ENCODE measurements at regions not wholly inside any gene's neighbourhood (a gene's known extent, or its start where the extent isn't known, plus 50 kb on each side); places are given as distances from the start of the nearest gene placed in this dataset.

- Histone ChIP-seq H3K36me3 (ENCODE audit: control insufficient read depth, insufficient read depth, low read length) (no peaks in the 10 kb centered on the region), H3K27ac (ENCODE audit: low read depth, low read length) (no peak overlapping the region), H3K9ac (ENCODE audit: low read length) (no peak overlapping the region), H3K4me1 (ENCODE audit: control insufficient read depth, insufficient read depth, low read length) (no peaks in the 10 kb centered on the region), H3K4me3 (ENCODE audit: low read length) (no peak overlapping the region), H3K27me3 (ENCODE audit: control insufficient read depth, insufficient read depth, low read length) (no peaks in the 10 kb centered on the region)
Observed at GRCh38 chr11:69880041-69880825, 61.0 kb upstream of the FGF3 start.

DNA sequence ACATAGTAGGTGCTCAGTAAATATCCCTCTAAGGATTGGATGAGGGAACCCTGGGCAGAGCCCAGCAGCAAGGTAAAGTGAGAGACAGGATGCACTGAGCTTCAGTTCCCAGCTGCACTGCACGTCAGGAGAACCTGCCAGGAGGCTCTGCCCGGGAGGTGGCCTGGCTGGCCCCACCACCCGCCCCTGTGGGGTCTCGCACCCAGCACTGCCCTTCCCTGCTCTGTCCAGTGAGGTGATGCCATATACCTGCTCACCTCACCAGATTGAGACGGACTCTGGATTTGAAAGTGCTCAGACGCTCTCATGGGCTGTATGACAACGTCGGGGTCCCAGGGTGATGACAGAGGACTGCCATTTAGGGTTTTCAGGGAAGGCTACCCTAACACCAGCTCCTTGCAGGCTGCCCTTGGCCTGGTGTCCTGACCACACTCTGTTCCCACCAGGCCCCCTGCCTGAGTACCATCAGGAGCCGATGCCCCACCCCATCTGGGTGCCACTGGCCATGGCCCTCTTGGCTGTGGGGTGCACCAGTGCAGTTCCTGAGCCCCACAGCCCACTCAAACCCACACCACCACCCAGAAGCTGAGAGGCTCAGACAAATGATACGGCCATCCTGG is 61.7 kb upstream of the FGF3 start:
- Histone ChIP-seq H3K4me3 (ENCODE audit: low read length) (no peak overlapping the region), H3K4me1 (ENCODE audit: control insufficient read depth, insufficient read depth, low read length) (no peaks in the 10 kb centered on the region), H3K9ac (ENCODE audit: low read length) (no peak overlapping the region), H3K36me3 (ENCODE audit: control insufficient read depth, insufficient read depth, low read length) (no peaks in the 10 kb centered on the region), H3K27me3 (ENCODE audit: control insufficient read depth, insufficient read depth, low read length) (no peaks in the 10 kb centered on the region), H3K27ac (ENCODE audit: low read depth, low read length) (no peak overlapping the region)

GRCh38 chr11:69881467-69882269 is 62.5 kb upstream of the FGF3 start:
- Histone ChIP-seq H3K9ac (ENCODE audit: low read length) (no peak overlapping the region), H3K27me3 (ENCODE audit: control insufficient read depth, insufficient read depth, low read length) (no peaks in the 10 kb centered on the region), H3K36me3 (ENCODE audit: control insufficient read depth, insufficient read depth, low read length) (no peaks in the 10 kb centered on the region), H3K4me3 (ENCODE audit: low read length) (no peak overlapping the region), H3K27ac (ENCODE audit: low read depth, low read length) (no peak overlapping the region), H3K4me1 (ENCODE audit: control insufficient read depth, insufficient read depth, low read length) (no peaks in the 10 kb centered on the region)

GRCh38 chr11:69882270-69882608 is 63.0 kb upstream of the FGF3 start:
- Histone ChIP-seq H3K9ac (ENCODE audit: low read length) (no peak overlapping the region), H3K36me3 (ENCODE audit: control insufficient read depth, insufficient read depth, low read length) (no peaks in the 10 kb centered on the region), H3K4me3 (ENCODE audit: low read length) (no peak overlapping the region), H3K27me3 (ENCODE audit: control insufficient read depth, insufficient read depth, low read length) (no peaks in the 10 kb centered on the region), H3K27ac (ENCODE audit: low read depth, low read length) (no peak overlapping the region), H3K4me1 (ENCODE audit: control insufficient read depth, insufficient read depth, low read length) (no peaks in the 10 kb centered on the region)

DNA sequence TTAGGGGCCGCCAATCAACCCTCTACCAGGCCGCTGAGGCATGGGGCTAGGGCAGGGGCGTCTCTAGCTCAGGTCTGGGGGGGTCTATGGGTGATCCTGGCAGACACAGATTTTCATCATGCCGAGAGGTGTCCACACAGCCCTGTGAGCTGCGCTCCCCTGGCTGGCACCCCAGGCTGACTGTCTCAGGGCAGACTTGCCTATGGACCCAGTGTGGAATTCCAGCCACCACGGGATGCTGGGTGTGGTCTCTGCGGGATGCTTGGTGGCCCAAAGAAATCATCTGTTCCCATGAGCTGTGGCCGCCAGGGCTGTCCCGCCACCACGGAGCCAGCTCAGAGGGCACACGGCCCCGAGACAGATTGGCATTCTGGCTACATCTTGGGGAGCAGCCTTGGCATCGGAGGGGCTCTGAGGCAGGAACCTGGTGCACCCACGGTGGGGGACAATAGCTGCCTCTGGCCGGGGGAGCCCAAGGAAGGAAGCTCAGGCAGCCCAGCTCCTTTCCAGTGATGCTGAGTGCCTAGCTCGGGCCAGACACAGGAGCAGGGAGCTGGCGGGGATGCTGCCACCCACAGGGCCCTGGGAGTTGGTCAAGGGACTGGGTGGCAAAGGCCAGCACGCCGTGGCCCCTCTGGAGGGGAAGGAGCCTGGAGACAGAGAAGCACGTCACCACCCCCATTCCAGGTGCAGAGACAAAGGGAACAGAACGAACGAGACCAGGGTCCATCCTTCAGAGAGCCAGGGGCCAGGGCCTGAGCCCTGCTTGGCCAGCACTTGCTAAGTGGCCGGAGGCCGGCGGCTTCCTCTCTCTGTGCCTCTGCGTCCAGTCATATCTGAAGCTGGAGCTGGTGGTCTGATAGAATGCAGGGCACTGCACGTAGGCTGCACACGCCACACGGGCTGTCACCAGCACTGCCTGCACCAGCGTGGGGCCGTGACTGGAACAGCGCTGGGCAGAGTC is 64.4 kb upstream of the FGF3 start:
- H3K4me1 ChIP-seq (ENCODE audit: control insufficient read depth, insufficient read depth, low read length) = no peaks in the 10 kb centered on the region
- no peak overlapping the region for H3K4me3 ChIP-seq (ENCODE audit: low read length)
- no peaks in the 10 kb centered on the region for H3K36me3 ChIP-seq (ENCODE audit: control insufficient read depth, insufficient read depth, low read length)
- H3K27ac ChIP-seq (ENCODE audit: low read depth, low read length) = no peak overlapping the region
- no peaks in the 10 kb centered on the region for H3K27me3 ChIP-seq (ENCODE audit: control insufficient read depth, insufficient read depth, low read length)
- no peak overlapping the region for H3K9ac ChIP-seq (ENCODE audit: low read length)

- no peaks in the 10 kb centered on the region for H3K36me3 ChIP-seq (ENCODE audit: control insufficient read depth, insufficient read depth, low read length)
- H3K27ac ChIP-seq (ENCODE audit: low read depth, low read length) = no peak overlapping the region
- no peaks in the 10 kb centered on the region for H3K4me1 ChIP-seq (ENCODE audit: control insufficient read depth, insufficient read depth, low read length)
- no peaks in the 10 kb centered on the region for H3K27me3 ChIP-seq (ENCODE audit: control insufficient read depth, insufficient read depth, low read length)
- no peak overlapping the region for H3K9ac ChIP-seq (ENCODE audit: low read length)
- no peak overlapping the region for H3K4me3 ChIP-seq (ENCODE audit: low read length)
Observed at GRCh38 chr11:69884286-69884685, 65.1 kb upstream of the FGF3 start.

DNA sequence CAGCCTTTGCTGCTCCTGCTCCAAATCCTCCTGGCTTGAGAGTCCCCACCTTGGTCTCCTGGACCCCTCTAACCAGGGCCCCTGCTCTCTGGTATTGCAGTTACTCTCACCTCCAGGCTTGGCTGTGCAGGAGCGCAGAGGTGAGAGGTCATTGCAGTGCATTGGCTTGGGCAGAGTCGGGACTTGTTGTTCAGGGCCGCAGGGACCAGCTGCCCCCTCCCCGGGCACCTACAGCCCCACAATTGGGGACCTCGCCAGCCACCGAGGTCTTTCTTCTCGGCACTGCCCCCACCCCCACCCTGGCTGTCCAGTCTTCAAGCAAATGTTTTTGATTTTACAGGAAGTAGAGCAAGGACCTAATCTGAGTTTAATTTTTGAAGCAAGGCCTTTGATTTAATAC is 65.5 kb upstream of the FGF3 start:
- no peaks in the 10 kb centered on the region for H3K4me1 ChIP-seq (ENCODE audit: control insufficient read depth, insufficient read depth, low read length)
- no peaks in the 10 kb centered on the region for H3K36me3 ChIP-seq (ENCODE audit: control insufficient read depth, insufficient read depth, low read length)
- H3K27me3 ChIP-seq (ENCODE audit: control insufficient read depth, insufficient read depth, low read length) = no peaks in the 10 kb centered on the region

GRCh38 chr11:69887330-69887729 is 68.1 kb upstream of the FGF3 start:
- H3K36me3 ChIP-seq (ENCODE audit: control insufficient read depth, insufficient read depth, low read length) = no peaks in the 10 kb centered on the region
- no peak overlapping the region for H3K4me3 ChIP-seq (ENCODE audit: low read length)
- no peak overlapping the region for H3K27ac ChIP-seq (ENCODE audit: low read depth, low read length)
- peaks cover 2% of the 10 kb centered on the region for H3K27me3 ChIP-seq (ENCODE audit: control insufficient read depth, insufficient read depth, low read length)
- H3K4me1 ChIP-seq (ENCODE audit: control insufficient read depth, insufficient read depth, low read length) = no peaks in the 10 kb centered on the region
- H3K9ac ChIP-seq (ENCODE audit: low read length) = no peak overlapping the region

More for the DNA sequence above, 65.5 kb upstream of the FGF3 start:
- Histone ChIP-seq H3K9ac (ENCODE audit: low read length) (no peak overlapping the region), H3K27ac (ENCODE audit: low read depth, low read length) (no peak overlapping the region), H3K4me3 (ENCODE audit: low read length) (no peak overlapping the region)

GRCh38 chr11:69887841-69888427 is 68.7 kb upstream of the FGF3 start:
- no peak overlapping the region for H3K27ac ChIP-seq (ENCODE audit: low read depth, low read length)
- no peak overlapping the region for H3K4me3 ChIP-seq (ENCODE audit: low read length)
- no peak overlapping the region for H3K9ac ChIP-seq (ENCODE audit: low read length)
- H3K36me3 ChIP-seq (ENCODE audit: control insufficient read depth, insufficient read depth, low read length) = no peaks in the 10 kb centered on the region
- H3K27me3 ChIP-seq (ENCODE audit: control insufficient read depth, insufficient read depth, low read length) = peaks cover 2% of the 10 kb centered on the region
- no peaks in the 10 kb centered on the region for H3K4me1 ChIP-seq (ENCODE audit: control insufficient read depth, insufficient read depth, low read length)

- no peak overlapping the region for H3K4me3 ChIP-seq (ENCODE audit: low read length)
- peaks cover 2% of the 10 kb centered on the region for H3K27me3 ChIP-seq (ENCODE audit: control insufficient read depth, insufficient read depth, low read length)
- no peaks in the 10 kb centered on the region for H3K36me3 ChIP-seq (ENCODE audit: control insufficient read depth, insufficient read depth, low read length)
- no peak overlapping the region for H3K27ac ChIP-seq (ENCODE audit: low read depth, low read length)
- H3K9ac ChIP-seq (ENCODE audit: low read length) = no peak overlapping the region
- no peaks in the 10 kb centered on the region for H3K4me1 ChIP-seq (ENCODE audit: control insufficient read depth, insufficient read depth, low read length)
Observed at GRCh38 chr11:69888483-69889181, 69.4 kb upstream of the FGF3 start.

All from rectal smooth muscle tissue (tissue), 1 donor.